ENCODE measurements at regions not wholly inside any gene's neighbourhood (a gene's known extent, or its start where the extent isn't known, plus 50 kb on each side); places are given as distances from the start of the nearest gene placed in this dataset.
A peak's percentile ranks its signal among the peaks of the same experiment; 100 is the strongest.

DNA sequence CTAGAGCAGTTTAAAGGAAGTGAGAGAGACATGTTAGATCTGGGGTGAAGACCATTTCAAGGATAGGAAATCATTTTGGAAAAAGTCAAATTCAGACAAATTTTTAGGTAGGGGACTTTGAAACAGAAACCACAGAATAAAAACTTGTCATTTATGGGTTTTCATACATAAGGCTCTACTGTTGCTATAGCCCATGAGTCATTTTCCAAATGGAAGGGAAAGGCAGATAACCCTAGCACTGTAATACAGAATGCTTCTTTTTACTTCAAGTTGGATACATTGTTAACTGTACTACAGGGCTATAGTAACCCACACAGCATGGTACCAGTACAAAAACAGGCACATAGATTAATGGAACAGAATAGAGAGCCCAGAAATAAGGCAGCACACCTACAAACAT lies 455.4 kb downstream of the EBF1 start:
- no peak for DNase-seq

- DNase-seq = no peak
Observed at GRCh38 chr5:158643840-158644239, 455.9 kb downstream of the EBF1 start.

DNA sequence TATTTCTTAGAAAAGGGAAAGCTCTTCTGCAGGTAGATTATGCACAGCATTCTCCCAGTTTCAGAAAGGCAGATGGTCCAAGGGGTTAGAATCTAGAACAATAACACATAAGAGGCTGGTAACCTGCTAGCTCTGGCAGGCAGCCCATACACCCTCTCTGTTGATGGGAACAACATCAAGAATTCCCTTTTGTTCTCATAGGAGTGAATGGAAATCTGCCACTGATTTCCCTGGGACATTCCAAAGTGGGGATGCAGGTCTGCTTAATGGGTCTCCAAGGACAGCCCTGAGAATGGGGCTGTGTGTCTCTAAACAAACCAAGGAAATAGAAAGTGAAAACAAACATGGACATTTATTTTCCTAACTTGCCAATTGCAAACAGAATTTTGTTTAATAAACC lies 456.8 kb downstream of the EBF1 start:
- no peak for DNase-seq

DNA sequence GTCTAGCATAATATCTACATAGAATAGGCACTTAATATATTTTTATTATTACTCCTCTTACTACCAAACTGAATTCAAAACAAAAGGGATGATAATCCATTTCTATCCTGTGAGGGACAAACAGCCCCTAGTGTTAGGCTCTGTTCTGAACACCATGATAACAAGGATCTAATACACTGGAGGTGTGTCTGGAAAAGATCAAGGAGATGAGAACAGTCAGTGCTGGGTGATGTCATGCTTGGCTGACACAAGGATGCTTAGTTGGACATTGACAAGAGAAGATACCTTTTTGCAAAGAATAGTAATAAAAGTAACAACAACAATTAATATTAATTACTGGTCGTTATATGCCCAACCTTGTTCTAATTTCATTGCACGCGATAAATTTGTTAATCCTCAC lies 458.7 kb downstream of the EBF1 start:
- no peak for DNase-seq

DNA sequence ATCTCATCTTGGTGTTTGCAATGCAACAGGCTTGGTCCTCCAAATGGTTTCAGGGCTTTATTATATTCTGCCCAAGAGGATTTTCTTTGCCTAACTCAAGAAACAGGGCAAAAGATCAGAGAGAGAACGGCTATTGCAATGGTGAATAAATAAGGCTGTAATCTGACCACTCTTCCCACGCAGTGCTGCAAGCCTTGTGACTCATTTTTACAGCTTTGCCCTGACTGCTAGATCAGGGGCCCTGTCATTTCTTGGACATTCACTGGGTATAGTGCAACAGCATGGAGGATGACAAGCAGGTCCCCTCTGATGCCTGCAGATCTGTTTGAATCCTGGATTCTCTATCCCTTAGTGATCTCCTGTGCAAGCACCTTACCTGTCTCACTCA lies 459.1 kb downstream of the EBF1 start:
- no peak for DNase-seq

- DNase-seq = no peak
Observed at GRCh38 chr5:158639881-158640592, 459.7 kb downstream of the EBF1 start.

- no peak for DNase-seq
Observed at GRCh38 chr5:158638396-158638795, 461.3 kb downstream of the EBF1 start.

GRCh38 chr5:158637039-158637438 lies 462.7 kb downstream of the EBF1 start:
- no peak for DNase-seq

DNA sequence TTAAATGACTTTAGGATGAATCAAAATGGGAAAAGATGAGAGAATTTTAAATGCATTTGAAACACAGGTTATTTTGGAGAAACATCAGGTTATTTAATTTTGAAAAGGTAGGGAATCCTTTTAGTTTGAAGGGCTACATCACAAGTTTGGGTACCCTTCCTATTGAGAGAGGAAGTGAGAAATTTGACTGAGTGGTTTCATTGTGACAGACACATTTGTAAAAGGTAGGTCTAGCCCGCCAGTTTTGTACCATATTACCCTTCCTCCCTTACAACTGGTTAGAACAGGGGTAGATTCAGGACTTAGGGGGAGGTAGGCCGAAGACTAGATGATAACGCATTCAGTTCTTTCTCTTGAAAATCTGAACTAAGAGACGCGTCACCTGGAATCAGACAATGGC lies 464.2 kb downstream of the EBF1 start:
- DNase-seq = no peak

- no peak for DNase-seq
Observed at GRCh38 chr5:158634714-158635113, 465.0 kb downstream of the EBF1 start.

GRCh38 chr5:158629591-158630312 lies 470.0 kb downstream of the EBF1 start:
- no peak for DNase-seq

DNA sequence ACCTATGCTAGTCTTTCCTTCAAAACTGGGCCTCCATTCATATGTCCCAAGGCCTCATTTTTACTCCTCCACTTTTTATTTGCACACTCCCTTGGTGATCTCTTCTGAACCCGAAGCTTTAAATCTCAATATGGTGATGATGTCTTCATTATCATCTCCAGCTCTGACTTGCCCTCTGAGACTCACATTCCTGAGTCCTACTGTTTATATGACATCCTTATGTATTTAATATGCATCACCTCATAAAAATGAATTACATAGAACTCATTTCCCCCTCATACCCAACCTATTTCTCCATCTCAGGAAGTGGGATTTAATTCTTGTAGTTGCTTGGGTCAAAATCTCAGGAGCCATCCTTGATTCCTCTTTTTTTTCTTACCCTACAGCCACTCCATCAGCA lies 473.0 kb downstream of the EBF1 start:
- no peak for DNase-seq

DNA sequence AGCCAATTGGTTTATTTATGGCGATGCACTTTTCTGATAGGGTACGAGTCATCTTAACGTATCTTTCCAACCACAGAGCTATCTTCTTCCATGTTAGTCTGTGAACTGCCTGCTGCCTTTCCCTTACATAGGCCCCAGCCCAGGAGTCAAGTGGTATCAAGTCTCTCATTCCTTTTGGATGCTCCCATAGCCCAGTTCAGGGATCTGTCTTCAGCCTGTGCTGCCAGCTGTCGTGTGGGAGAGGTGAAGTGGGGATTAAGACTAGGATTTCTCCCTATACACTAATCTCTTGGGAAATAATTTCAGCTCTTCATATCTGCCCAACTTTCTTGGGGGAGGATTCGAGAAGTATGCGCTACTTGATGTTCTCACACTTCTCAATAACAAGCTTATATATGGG lies 475.7 kb downstream of the EBF1 start:
- DNase-seq = no peak

DNA sequence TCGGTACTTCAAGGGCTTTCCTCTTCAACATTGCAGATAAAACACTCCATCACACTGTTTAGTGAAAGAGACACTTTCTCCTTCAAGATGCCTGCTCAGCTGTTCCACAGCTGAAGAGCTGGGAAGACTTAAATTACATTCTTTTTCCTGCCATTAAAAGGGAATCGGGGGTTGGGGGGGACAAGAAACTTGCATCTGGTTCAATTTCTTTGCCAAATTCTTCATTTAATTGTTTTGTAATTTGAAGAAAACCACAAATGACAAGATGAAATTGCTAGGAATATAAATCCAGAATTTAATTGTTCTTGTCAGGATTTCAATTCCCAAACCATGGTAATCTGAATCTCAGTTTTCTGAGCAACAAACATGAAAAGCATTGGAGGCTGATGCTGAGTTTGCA lies 478.3 kb downstream of the EBF1 start:
- no peak for DNase-seq

- DNase-seq = no peak
Observed at GRCh38 chr5:158619083-158619788, 480.5 kb downstream of the EBF1 start.

- DNase-seq = no peak
Observed at GRCh38 chr5:158618256-158618655, 481.5 kb downstream of the EBF1 start.

DNA sequence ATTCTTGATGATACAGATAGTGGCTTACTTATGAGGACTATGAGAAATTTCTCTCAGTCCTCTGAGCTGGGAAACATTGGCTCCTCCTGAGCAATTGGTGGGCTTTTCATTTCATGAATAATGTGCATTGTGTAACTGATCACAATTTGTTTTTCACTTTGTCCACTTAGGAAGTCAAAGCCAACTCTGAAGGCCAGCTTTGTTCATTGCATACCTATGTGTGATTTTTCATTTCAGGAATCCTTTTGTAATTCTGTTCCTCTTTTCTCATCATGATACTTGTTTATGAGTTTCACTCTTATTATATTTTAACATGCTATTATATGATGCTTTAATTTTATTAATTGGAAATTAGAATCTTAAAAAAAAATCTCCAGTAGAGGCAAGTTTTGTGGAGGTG lies 483.0 kb downstream of the EBF1 start:
- no peak for DNase-seq

DNA sequence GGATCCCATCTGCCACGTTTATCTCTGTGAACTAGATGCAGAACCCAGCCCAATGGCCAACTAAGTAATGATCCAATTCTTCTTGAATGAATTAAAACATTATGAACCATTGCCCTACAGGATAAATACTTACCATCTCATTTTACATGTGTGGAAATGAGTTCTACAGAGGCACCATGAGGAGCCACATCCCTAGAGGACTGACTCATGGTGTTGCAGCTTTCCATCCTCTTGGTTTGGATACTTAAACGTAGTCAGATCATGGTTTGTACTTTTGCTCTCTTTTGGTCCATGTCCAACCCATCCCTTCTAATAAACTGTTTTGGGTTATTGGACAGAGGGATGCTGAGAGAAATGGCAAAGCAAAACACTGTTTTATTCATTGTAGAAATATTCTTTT lies 484.8 kb downstream of the EBF1 start:
- no peak for DNase-seq

DNA sequence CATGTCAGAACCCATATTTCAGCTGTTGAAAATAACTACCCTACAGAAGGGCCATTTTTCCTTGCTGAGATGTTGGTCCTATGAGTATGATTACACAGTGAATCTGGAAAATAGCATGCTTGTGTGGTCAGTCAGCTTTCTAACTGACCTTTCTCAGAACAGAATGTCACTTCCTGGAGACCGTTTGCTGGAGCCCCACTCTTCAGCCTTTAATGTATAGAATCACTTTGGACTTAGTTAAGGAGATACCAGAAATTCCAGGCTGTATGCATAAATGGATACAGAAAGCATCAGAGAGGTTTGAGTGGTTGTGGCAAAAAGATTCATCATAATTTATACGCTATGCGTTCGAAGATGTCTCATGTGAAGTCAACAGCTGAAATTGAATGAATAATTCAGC lies 488.1 kb downstream of the EBF1 start:
- no peak for DNase-seq

DNA sequence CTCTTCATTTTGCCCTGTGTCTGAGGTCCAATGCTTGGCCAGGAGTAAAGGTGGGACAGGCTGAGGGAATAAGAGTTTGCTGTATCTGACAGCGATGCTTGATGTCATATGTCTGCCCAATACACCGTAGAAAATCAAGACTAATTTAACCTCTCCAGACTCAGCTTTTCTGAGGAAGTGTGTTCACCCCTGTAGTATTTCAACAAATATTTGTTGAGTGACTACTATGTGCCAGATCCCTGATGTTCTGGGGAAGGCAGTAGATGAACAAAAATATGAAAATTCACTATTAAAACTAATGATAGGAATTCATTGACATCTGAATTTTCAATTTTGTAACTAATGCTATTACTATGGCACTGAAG lies 489.7 kb downstream of the EBF1 start:
- no peak for DNase-seq

DNA sequence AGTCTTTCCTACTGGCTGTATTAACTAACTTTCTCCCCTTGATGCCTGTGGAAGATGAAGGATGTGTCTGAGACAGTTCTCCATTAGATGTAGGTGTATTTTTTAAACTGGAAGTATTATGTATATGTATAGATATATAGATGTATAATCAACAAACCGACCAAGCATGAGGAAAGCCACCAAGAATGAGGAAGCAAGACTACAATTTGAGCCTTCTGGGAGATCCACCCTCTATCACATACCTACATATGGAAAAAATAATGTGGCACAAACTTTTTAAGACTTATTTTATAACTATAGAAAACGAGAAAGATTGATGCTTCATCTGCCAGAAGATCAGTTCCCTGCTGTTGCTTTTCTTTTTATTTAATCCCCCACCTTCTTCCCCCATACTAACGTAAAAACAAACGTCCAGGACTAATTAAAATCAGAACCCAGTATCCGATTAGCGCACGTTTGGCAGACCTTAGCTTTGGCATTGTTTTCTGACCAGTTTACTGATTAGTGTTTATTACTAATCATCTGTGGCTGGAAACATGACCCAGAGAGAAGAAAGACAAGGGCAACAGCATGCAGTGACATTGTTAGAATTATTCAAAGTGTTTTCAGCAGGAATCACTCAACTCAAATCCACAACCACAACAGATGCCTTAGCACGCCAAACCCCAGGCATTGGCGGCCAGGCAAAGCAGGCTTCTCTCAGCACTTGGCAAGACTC lies 490.2 kb downstream of the EBF1 start:
- peak; percentile 27 for DNase-seq

- no peak for DNase-seq
Observed at GRCh38 chr5:158607088-158607487, 492.6 kb downstream of the EBF1 start.

DNA sequence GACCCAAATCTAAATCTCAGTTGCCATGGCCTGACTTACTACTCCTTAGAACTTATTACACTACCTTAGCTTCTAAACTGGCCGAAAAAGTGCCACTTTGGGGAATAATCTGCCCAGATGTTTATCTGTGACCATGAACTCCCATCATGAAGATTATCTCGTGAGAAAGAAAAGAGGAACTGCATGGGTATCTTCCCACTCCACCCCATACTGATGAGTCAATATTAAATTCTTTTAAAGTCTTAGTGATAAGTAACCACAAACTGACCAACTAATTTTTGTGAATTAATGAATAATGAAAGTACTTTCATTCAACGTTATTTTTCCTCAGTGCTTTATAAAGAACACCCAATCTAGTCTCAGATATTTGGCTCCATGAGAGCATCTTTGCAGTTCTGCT lies 493.5 kb downstream of the EBF1 start:
- no peak for DNase-seq

DNA sequence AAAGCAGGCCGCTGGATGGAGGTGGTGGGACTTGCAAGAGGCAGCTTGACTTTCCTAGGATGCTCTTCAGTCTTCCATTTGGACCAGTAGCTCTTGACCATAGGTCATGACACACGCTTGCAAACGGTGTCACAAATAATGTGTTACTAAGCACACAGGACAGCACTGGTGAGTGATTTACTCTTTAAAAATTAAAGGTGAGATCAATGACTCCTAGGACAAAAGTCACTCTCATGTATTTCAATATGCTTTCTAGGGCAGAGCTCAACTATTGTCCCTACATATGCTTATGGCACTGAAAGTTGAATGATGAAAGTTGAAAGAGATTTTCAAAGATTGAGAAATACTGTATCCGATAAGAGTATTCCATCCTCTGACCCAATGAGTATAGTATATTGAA lies 496.7 kb downstream of the EBF1 start:
- no peak for DNase-seq
